HS-5 (cell line): ENCODE measurements at regions not wholly inside any gene's neighbourhood (a gene's known extent, or its start where the extent isn't known, plus 50 kb on each side); places are given as distances from the start of the nearest gene placed in this dataset.
"Not testable (repeated sequence)": the region's sequence is repeated elsewhere in the genome, so short reads cannot be mapped to it uniquely, and the experiment has no call there.

ENCODE experiments used
- DNase-seq: peaks from one replicate; pipeline ENCODE4 v3.0.0-alpha.2; 2012; ENCODE audit warnings: low read depth

GRCh38 chr9:38254756-38255155 lies 137.7 kb upstream of the ALDH1B1 start:
- no peak for DNase-seq

- no peak for DNase-seq
Measured at GRCh38 chr9:38254151-38254550, 138.4 kb upstream of the ALDH1B1 start.

GRCh38 chr9:38253200-38253599 lies 139.3 kb upstream of the ALDH1B1 start:
- no peak for DNase-seq

- DNase-seq: no peak
Measured at GRCh38 chr9:38251036-38251860, 141.3 kb upstream of the ALDH1B1 start.

GRCh38 chr9:38250279-38251035 lies 142.0 kb upstream of the ALDH1B1 start:
- no peak for DNase-seq

GRCh38 chr9:38249587-38250210 lies 142.8 kb upstream of the ALDH1B1 start:
- no peak for DNase-seq

- no peak for DNase-seq
Measured at GRCh38 chr9:38249049-38249448, 143.5 kb upstream of the ALDH1B1 start.

GRCh38 chr9:38246833-38247232 lies 145.7 kb upstream of the ALDH1B1 start:
- DNase-seq: no peak

- DNase-seq: no peak
Measured at GRCh38 chr9:38244971-38245370, 147.5 kb upstream of the ALDH1B1 start.

GRCh38 chr9:38243993-38244392 lies 148.5 kb upstream of the ALDH1B1 start:
- no peak for DNase-seq

GRCh38 chr9:38242151-38242550 lies 150.4 kb upstream of the ALDH1B1 start:
- not testable (repeated sequence) for DNase-seq

- DNase-seq: no peak
Measured at GRCh38 chr9:38240051-38240450, 152.5 kb upstream of the ALDH1B1 start.

- DNase-seq: no peak
Measured at GRCh38 chr9:38235244-38235643, 157.3 kb upstream of the ALDH1B1 start.

- no peak for DNase-seq
Measured at GRCh38 chr9:38234479-38235170, 157.9 kb upstream of the ALDH1B1 start.

- DNase-seq: no peak
Measured at GRCh38 chr9:38233796-38234355, 158.6 kb upstream of the ALDH1B1 start.

GRCh38 chr9:38233343-38233742 lies 159.2 kb upstream of the ALDH1B1 start:
- DNase-seq: no peak

- DNase-seq: no peak
Measured at GRCh38 chr9:38232895-38233294, 159.6 kb upstream of the ALDH1B1 start.

- no peak for DNase-seq
Measured at GRCh38 chr9:38229504-38230155, 160.6 kb upstream of the SHB start.

GRCh38 chr9:38229104-38229500 lies 160.1 kb upstream of the SHB start:
- DNase-seq: no peak

- DNase-seq: no peak
Measured at GRCh38 chr9:38228331-38229103, 159.5 kb upstream of the SHB start.

- DNase-seq: peak; percentile 9
Measured at GRCh38 chr9:38227656-38228055, 158.6 kb upstream of the SHB start.
